SK-N-SH (cell line): ENCODE measurements at regions not wholly inside any gene's neighbourhood (a gene's known extent, or its start where the extent isn't known, plus 50 kb on each side); places are given as distances from the start of the nearest gene placed in this dataset.

Experiments
- CTCF ChIA-PET: fragments of 300-600, 350-600 bp; formaldehyde crosslinking; extraction: SDS; loops from one replicate; lab custom pipeline; 2021; lab: Yijun Ruan, JAX
- POLR2A ChIA-PET: fragments of 350-600 bp; sonication (Branson Sonifier 250); formaldehyde crosslinking; extraction: SDS; loops from one replicate; lab custom pipeline; 2020; ENCODE audit warnings: antibody characterized with exemption, inconsistent platforms; lab: Yijun Ruan, JAX
- DNase-seq: peaks from one replicate; pipeline ENCODE4 v3.0.0; 2012
- H2AFZ ChIP-seq: fragments of 200-600 bp; sonication (generic); 2 replicates; pipeline ENCODE4 v1.8.1; 2016; ENCODE audit warnings: antibody characterized with exemption, mild to moderate bottlenecking, low read depth
- H3F3A ChIP-seq: fragments of 200-600 bp; sonication (generic); replicated peaks from 2 replicates; pipeline ENCODE3; 2016; ENCODE audit warnings: antibody characterized with exemption, mild to moderate bottlenecking; ENCODE audit not compliant: insufficient read depth
- H3K27ac ChIP-seq, 2 experiments: fragments of 200-500 bp in 1 of 2; fragments of 200-600 bp in 1 of 2; sonication (Bioruptor generic) in 1 of 2; sonication (generic), shearing (Covaris generic) in 1 of 2; 2 replicates each; pipeline versions ENCODE4 v1.5.1 to v1.6.1; 2014 to 2016; ENCODE audit warnings: low read depth in 2 of 2, inconsistent platforms in 1 of 2, low read length in 1 of 2, mild to moderate bottlenecking in 1 of 2, mixed read lengths in 1 of 2
- H3K27me3 ChIP-seq: fragments of 200-600 bp; sonication (generic), shearing (Covaris generic); 2 replicates; pipeline ENCODE4 v1.6.1; 2016; ENCODE audit warnings: mixed run types; ENCODE audit not compliant: insufficient read depth
- H3K36me3 ChIP-seq, 2 experiments: fragments of 200-500 bp in 1 of 2; fragments of 200-600 bp in 1 of 2; sonication (Bioruptor generic) in 1 of 2; sonication (generic) in 1 of 2; replicated peaks in 1 of 2; 2 replicates each; pipeline versions ENCODE3 to v1.5.1; 2014 to 2016; ENCODE audit warnings: low read length in 1 of 2, mild to moderate bottlenecking in 1 of 2; ENCODE audit not compliant: insufficient read depth in 2 of 2, control insufficient read depth in 1 of 2
- H3K4me1 ChIP-seq, 2 experiments: fragments of 200-500 bp in 1 of 2; fragments of 200-600 bp in 1 of 2; sonication (Bioruptor generic) in 1 of 2; sonication (generic), shearing (Covaris generic) in 1 of 2; 2 replicates each; pipeline versions ENCODE4 v1.5.1 to v1.6.1; 2014 to 2016; ENCODE audit warnings: low read depth in 1 of 2, low read length in 1 of 2, mixed run types in 1 of 2; ENCODE audit not compliant: insufficient read depth in 2 of 2, control insufficient read depth in 1 of 2
- H3K4me2 ChIP-seq: fragments of 200-600 bp; sonication (generic), shearing (Covaris generic); 2 replicates; pipeline ENCODE4 v1.6.1; 2017; ENCODE audit warnings: mixed run types
- H3K4me3 ChIP-seq, 2 experiments: fragments of 200-500 bp in 1 of 2; fragments of 200-600 bp in 1 of 2; sonication (Bioruptor generic) in 1 of 2; sonication (generic), shearing (Covaris generic) in 1 of 2; 2 replicates each; pipeline versions ENCODE4 v1.5.1 to v1.8.1; 2014 to 2016; ENCODE audit warnings: low read depth in 2 of 2, inconsistent platforms in 1 of 2, low read length in 1 of 2, mild to moderate bottlenecking in 1 of 2, mixed read lengths in 1 of 2, moderate library complexity in 1 of 2
- H3K79me2 ChIP-seq: fragments of 200-600 bp; sonication (generic); 2 replicates; pipeline ENCODE4 v1.8.1; 2017; ENCODE audit warnings: mild to moderate bottlenecking; ENCODE audit not compliant: insufficient read depth
- H3K9ac ChIP-seq: fragments of 200-600 bp; sonication (generic); 2 replicates; pipeline ENCODE4 v1.6.1; 2017; ENCODE audit warnings: mixed run types
- H3K9me2 ChIP-seq: fragments of 200-600 bp; sonication (generic); 2 replicates; pipeline ENCODE4 v1.6.1; 2017; ENCODE audit warnings: mixed run types
- H3K9me3 ChIP-seq: fragments of 200-600 bp; sonication (generic); 2 replicates; pipeline ENCODE4 v1.6.1; 2017; ENCODE audit warnings: mixed run types, mild to moderate bottlenecking, moderate library complexity
- H4K20me1 ChIP-seq: fragments of 200-600 bp; sonication (generic); 2 replicates; pipeline ENCODE4 v1.6.1; 2017; ENCODE audit warnings: mild to moderate bottlenecking, mixed run types; ENCODE audit not compliant: insufficient read depth
- CHD2 ChIP-seq: fragments of 150-350 bp; IDR thresholded peaks from 2 replicates; pipeline ENCODE4 v1.6.1; 2018; ENCODE audit warnings: low read length; ENCODE audit not compliant: partially characterized antibody
- EZH2phosphoT487 ChIP-seq: fragments of 200-600 bp; sonication (generic); IDR thresholded peaks from 2 replicates; pipeline ENCODE4 v1.6.1; 2017; ENCODE audit warnings: low read depth, mixed run types, mild to moderate bottlenecking, antibody characterized with exemption, moderate library complexity, borderline replicate concordance
- FOSL2 ChIP-seq: IDR thresholded peaks from 2 replicates; pipeline ENCODE4 v1.4.0; 2012; ENCODE audit warnings: low read depth, mild to moderate bottlenecking, moderate library complexity, borderline replicate concordance
- FOXM1 ChIP-seq: IDR thresholded peaks from 2 replicates; pipeline ENCODE4 v1.4.0; 2012; ENCODE audit warnings: low read depth, mild to moderate bottlenecking
- GABPA ChIP-seq: IDR thresholded peaks from 2 replicates; pipeline ENCODE4 v1.4.0; 2012; ENCODE audit warnings: low read depth, mild to moderate bottlenecking
- GATA2 ChIP-seq: sonication (generic); formaldehyde crosslinking; IDR thresholded peaks from 2 replicates; pipeline ENCODE4 v1.5.0; 2020; ENCODE audit warnings: mild to moderate bottlenecking, missing genetic modification reagents
- JUND ChIP-seq: IDR thresholded peaks from 2 replicates; pipeline ENCODE4 v1.4.0; 2012
- NRF1 ChIP-seq: IDR thresholded peaks from 2 replicates; pipeline ENCODE4 v1.6.1; 2012; ENCODE audit warnings: low read depth, mild to moderate bottlenecking, low read length
- POLR2AphosphoS5 ChIP-seq: IDR thresholded peaks from 2 replicates; pipeline ENCODE4 v1.6.1; 2012; ENCODE audit warnings: low read depth, low read length
- RAD21 ChIP-seq: IDR thresholded peaks from 2 replicates; pipeline ENCODE4 v1.6.1; 2012; ENCODE audit warnings: mild to moderate bottlenecking, low read length
- RXRA ChIP-seq: IDR thresholded peaks from 2 replicates; pipeline ENCODE4 v1.4.0; 2012; ENCODE audit warnings: low read depth, mild to moderate bottlenecking, borderline replicate concordance
- TAF1 ChIP-seq: IDR thresholded peaks from 2 replicates; pipeline ENCODE4 v1.6.1; 2012; ENCODE audit warnings: low read depth, mild to moderate bottlenecking, low read length, moderate library complexity, borderline replicate concordance
- TEAD4 ChIP-seq: IDR thresholded peaks from 2 replicates; pipeline ENCODE4 v1.4.0; 2012; ENCODE audit warnings: mild to moderate bottlenecking, borderline replicate concordance; ENCODE audit not compliant: insufficient read depth
- WGBS: methylation state at CpG from one replicate; pipeline ENCODE4 v1.1.6; 2017; ENCODE audit warnings: low lambda C conversion rate; 5-methylcytosine and 5-hydroxymethylcytosine counted together
- TF ChIP-seq, protein P1 (sequence below): IDR thresholded peaks from 2 replicates; pipeline ENCODE4 v1.4.0; 2012; ENCODE audit warnings: low read depth
- TF ChIP-seq, protein P2 (sequence below): IDR thresholded peaks from 2 replicates; pipeline ENCODE4 v1.4.0; 2012; ENCODE audit warnings: low read depth, borderline replicate concordance
- TF ChIP-seq, protein P3 (sequence below): fragments of 150-350 bp; IDR thresholded peaks from 2 replicates; pipeline ENCODE4 v1.6.1; 2017; ENCODE audit warnings: antibody characterized with exemption, low read length, low read depth, borderline replicate concordance
- TF ChIP-seq, protein P4 (sequence below): IDR thresholded peaks from 2 replicates; pipeline ENCODE4 v1.6.1; 2012; ENCODE audit warnings: mild to moderate bottlenecking, low read depth, low read length, moderate library complexity
- TF ChIP-seq, protein P5 (sequence below): IDR thresholded peaks from 2 replicates; pipeline ENCODE4 v1.4.0; 2012; ENCODE audit warnings: low read depth, borderline replicate concordance
- TF ChIP-seq, protein P6 (sequence below): fragments of 150-350 bp; IDR thresholded peaks from 2 replicates; pipeline ENCODE4 v1.6.1; 2016; ENCODE audit warnings: mild to moderate bottlenecking, low read depth, low read length
- TF ChIP-seq, protein P7 (sequence below): fragments of 200-600 bp; sonication (generic); IDR thresholded peaks from 2 replicates; pipeline ENCODE4 v1.6.1; 2017; ENCODE audit warnings: antibody characterized with exemption, mild to moderate bottlenecking, moderate library complexity

DNA sequence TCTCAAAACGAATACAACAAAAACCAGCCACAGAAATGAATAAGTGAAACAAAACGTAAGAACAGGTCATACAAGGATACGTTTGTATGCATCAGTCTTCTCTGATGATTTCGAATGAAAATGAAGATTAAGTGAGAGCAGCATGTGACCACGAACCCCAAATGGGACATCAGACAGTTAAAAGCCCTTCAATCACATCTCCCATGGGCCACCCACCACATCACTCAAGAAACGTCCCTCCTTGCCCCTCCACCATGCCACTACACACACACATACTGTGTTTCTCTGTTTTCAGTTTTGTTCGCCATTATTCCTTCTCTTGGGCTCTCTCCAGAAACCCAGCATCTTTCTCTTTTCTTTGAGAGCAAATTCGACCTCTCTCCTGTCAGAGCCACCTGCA is 355.6 kb upstream of the KAZN start (continued):
- TF ChIP-seq, protein P1, sequence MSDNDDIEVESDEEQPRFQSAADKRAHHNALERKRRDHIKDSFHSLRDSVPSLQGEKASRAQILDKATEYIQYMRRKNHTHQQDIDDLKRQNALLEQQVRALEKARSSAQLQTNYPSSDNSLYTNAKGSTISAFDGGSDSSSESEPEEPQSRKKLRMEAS = no peak

DNA sequence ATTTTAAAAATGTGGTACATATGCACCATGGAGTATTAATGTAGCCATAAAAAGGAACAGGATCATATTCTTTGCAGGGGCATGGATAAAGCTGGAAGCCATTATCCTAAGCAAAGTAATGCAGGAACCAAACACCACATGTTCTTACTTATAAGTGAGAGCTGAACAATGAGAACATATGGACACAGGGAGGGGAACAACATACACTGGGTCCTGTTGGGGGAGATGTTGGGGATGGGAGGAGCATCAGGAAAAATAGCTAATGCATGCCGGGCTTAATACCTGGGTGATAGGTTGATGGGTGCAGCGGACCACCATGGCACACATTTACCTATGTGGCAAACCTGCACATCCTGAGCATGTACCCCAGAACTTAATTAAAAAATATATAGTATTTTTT is 352.5 kb upstream of the KAZN start:
- no peaks in the 10 kb centered on the region for H4K20me1 ChIP-seq
- POLR2A ChIA-PET = interaction anchor here (0.7 kb wide), 1 partner anchor 26 kb away, joined by 3 read pairs; no protein-coding TSS in a partner anchor
- no peak overlapping the region for H3K9ac ChIP-seq
- no peaks in the 10 kb centered on the region for H3F3A ChIP-seq
- no peaks in the 10 kb centered on the region for H3K9me3 ChIP-seq
- H3K4me2 ChIP-seq = no peak overlapping the region
- no peaks in the 10 kb centered on the region for H3K79me2 ChIP-seq
- H2AFZ ChIP-seq = no peak overlapping the region
- no peaks in the 10 kb centered on the region for H3K36me3 ChIP-seq
- TF ChIP-seq RAD21 = no peak
- TF ChIP-seq, protein P2, sequence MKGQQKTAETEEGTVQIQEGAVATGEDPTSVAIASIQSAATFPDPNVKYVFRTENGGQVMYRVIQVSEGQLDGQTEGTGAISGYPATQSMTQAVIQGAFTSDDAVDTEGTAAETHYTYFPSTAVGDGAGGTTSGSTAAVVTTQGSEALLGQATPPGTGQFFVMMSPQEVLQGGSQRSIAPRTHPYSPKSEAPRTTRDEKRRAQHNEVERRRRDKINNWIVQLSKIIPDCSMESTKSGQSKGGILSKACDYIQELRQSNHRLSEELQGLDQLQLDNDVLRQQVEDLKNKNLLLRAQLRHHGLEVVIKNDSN = no peak
- TF ChIP-seq RXRA = no peak
- TF ChIP-seq NRF1 = no peak
- TF ChIP-seq, protein P3, sequence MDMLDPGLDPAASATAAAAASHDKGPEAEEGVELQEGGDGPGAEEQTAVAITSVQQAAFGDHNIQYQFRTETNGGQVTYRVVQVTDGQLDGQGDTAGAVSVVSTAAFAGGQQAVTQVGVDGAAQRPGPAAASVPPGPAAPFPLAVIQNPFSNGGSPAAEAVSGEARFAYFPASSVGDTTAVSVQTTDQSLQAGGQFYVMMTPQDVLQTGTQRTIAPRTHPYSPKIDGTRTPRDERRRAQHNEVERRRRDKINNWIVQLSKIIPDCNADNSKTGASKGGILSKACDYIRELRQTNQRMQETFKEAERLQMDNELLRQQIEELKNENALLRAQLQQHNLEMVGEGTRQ = no peak
- no peak for TF ChIP-seq CHD2
- no peak for TF ChIP-seq FOSL2
- no peak for TF ChIP-seq EZH2phosphoT487
- no peak for TF ChIP-seq TAF1
- TF ChIP-seq, protein P4, sequence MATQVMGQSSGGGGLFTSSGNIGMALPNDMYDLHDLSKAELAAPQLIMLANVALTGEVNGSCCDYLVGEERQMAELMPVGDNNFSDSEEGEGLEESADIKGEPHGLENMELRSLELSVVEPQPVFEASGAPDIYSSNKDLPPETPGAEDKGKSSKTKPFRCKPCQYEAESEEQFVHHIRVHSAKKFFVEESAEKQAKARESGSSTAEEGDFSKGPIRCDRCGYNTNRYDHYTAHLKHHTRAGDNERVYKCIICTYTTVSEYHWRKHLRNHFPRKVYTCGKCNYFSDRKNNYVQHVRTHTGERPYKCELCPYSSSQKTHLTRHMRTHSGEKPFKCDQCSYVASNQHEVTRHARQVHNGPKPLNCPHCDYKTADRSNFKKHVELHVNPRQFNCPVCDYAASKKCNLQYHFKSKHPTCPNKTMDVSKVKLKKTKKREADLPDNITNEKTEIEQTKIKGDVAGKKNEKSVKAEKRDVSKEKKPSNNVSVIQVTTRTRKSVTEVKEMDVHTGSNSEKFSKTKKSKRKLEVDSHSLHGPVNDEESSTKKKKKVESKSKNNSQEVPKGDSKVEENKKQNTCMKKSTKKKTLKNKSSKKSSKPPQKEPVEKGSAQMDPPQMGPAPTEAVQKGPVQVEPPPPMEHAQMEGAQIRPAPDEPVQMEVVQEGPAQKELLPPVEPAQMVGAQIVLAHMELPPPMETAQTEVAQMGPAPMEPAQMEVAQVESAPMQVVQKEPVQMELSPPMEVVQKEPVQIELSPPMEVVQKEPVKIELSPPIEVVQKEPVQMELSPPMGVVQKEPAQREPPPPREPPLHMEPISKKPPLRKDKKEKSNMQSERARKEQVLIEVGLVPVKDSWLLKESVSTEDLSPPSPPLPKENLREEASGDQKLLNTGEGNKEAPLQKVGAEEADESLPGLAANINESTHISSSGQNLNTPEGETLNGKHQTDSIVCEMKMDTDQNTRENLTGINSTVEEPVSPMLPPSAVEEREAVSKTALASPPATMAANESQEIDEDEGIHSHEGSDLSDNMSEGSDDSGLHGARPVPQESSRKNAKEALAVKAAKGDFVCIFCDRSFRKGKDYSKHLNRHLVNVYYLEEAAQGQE = no peak
- TF ChIP-seq FOXM1 = no peak
- TF ChIP-seq, protein P1 = no peak
- no peak for TF ChIP-seq GATA2 (CRISPR knock-in tag)
- TF ChIP-seq GABPA = no peak
- no peak for TF ChIP-seq POLR2AphosphoS5
- no peak for TF ChIP-seq TEAD4
- TF ChIP-seq, protein P5, sequence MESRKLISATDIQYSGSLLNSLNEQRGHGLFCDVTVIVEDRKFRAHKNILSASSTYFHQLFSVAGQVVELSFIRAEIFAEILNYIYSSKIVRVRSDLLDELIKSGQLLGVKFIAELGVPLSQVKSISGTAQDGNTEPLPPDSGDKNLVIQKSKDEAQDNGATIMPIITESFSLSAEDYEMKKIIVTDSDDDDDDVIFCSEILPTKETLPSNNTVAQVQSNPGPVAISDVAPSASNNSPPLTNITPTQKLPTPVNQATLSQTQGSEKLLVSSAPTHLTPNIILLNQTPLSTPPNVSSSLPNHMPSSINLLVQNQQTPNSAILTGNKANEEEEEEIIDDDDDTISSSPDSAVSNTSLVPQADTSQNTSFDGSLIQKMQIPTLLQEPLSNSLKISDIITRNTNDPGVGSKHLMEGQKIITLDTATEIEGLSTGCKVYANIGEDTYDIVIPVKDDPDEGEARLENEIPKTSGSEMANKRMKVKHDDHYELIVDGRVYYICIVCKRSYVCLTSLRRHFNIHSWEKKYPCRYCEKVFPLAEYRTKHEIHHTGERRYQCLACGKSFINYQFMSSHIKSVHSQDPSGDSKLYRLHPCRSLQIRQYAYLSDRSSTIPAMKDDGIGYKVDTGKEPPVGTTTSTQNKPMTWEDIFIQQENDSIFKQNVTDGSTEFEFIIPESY = no peak
- TF ChIP-seq, protein P6, sequence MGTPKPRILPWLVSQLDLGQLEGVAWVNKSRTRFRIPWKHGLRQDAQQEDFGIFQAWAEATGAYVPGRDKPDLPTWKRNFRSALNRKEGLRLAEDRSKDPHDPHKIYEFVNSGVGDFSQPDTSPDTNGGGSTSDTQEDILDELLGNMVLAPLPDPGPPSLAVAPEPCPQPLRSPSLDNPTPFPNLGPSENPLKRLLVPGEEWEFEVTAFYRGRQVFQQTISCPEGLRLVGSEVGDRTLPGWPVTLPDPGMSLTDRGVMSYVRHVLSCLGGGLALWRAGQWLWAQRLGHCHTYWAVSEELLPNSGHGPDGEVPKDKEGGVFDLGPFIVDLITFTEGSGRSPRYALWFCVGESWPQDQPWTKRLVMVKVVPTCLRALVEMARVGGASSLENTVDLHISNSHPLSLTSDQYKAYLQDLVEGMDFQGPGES = no peak
- no peak for TF ChIP-seq JUND
- TF ChIP-seq, protein P7, sequence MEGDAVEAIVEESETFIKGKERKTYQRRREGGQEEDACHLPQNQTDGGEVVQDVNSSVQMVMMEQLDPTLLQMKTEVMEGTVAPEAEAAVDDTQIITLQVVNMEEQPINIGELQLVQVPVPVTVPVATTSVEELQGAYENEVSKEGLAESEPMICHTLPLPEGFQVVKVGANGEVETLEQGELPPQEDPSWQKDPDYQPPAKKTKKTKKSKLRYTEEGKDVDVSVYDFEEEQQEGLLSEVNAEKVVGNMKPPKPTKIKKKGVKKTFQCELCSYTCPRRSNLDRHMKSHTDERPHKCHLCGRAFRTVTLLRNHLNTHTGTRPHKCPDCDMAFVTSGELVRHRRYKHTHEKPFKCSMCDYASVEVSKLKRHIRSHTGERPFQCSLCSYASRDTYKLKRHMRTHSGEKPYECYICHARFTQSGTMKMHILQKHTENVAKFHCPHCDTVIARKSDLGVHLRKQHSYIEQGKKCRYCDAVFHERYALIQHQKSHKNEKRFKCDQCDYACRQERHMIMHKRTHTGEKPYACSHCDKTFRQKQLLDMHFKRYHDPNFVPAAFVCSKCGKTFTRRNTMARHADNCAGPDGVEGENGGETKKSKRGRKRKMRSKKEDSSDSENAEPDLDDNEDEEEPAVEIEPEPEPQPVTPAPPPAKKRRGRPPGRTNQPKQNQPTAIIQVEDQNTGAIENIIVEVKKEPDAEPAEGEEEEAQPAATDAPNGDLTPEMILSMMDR = no peak
- TF ChIP-seq, all 33 proteins: peak for 0
- Histone ChIP-seq H3K27me3 (no peaks in the 10 kb centered on the region), H3K4me3 (no peak overlapping the region), H3K27ac (no peak overlapping the region), H3K4me1 (no peaks in the 10 kb centered on the region), H3K9me2 (no peaks in the 10 kb centered on the region)
- WGBS = 9% methylated on average over 2 of the region's 2 CpGs
- CTCF ChIA-PET = interaction anchor here (0.8 kb wide), 1 partner anchor 17 kb away, joined by 3 read pairs; no protein-coding TSS in a partner anchor
- no peak for DNase-seq
